HG03064 (cell line): ENCODE measurements at regions not wholly inside any gene's neighbourhood (a gene's known extent, or its start where the extent isn't known, plus 50 kb on each side); places are given as distances from the start of the nearest gene placed in this dataset.

ENCODE experiments used
- ATAC-seq: cut with Tn5 transposase; IDR thresholded peaks from one replicate; pipeline ENCODE4 v1.9.1; 2021; ENCODE audit warnings: low read depth; ENCODE audit not compliant: unreplicated experiment

- no peak for ATAC-seq
Measured at GRCh38 chr21:38965910-38966504, 160.3 kb downstream of the ETS2 start.

DNA sequence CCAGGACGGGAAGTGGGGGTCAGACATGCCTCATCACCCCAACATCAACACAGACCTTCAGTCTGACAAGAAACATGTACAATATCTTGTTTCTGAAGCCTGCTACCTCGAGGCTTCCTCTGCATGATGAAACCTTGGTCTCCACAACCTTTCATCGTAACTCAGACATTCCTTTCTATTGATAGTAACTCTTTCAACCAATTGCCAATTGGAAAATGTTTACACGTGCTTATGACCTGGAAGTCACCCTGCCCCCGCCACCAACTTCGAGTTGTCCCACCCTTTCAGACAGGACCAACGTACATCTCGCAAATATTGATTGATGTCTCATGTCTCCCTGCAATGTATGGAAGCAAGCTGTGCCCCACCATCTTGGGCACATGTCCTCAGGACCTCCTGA, 159.5 kb downstream of the ETS2 start:
- no peak for ATAC-seq

DNA sequence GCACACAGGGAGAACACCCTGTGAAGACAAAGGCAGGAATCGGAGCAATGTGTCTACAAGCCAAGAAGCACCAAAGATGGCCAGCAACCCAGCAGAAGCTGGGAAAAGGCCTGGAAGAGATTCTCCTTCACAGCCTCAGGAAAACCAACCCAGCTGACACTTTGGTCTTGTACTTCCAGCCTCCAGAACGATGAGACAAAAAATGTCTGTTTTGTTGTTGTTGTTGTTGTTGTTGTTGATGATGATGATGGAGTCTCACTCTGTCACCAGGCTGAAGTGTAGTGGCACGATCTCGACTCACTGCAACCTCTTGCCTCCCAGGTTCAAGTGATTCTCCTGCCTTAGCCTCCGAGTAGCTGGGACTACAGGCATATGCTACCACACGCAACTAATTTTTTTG, 157.3 kb downstream of the ETS2 start:
- no peak for ATAC-seq

- ATAC-seq, result no peak
Measured at GRCh38 chr21:38960251-38960650, 154.5 kb downstream of the ETS2 start.

DNA sequence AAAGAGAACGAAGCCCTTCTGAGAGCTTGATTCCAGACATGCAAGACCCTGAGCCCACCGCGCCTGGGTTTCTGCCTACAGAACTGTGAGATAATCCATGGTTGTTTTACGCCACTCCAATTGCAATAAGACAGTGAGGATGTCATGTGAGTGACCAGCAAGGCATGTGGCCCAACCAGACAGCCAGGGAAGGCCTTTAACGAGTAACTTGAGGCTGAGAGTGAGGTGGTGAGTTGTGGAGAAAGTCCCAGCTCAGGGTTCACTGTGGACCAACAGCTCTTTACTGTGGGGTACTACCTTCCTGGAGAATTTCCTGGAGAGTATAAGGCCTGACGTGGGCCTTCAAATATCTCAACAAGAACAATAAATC, 153.9 kb downstream of the ETS2 start:
- no peak for ATAC-seq

- ATAC-seq, result no peak
Measured at GRCh38 chr21:38958940-38959691, 153.4 kb downstream of the ETS2 start.

DNA sequence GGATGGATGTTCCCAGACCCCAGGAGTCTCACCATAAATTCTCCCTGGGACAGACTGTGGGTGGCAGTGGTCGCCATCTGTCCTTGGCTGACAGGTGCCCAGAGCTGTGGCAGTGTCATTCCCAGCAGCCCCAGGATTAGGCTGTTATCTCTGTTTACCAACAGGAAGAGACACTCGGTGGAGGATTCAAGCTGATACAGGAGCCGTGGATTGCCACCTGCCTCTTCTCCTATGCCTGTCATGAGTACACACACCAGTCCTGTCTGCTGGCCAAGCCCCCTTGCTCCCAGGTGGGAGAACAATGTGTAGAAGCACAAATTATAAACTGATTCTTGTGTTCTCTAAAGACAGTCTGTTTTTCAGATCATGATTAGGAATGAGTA, 152.6 kb downstream of the ETS2 start:
- no peak for ATAC-seq

GRCh38 chr21:38957575-38958322, 152.0 kb downstream of the ETS2 start:
- no peak for ATAC-seq

- no peak for ATAC-seq
Measured at GRCh38 chr21:38956856-38957571, 151.3 kb downstream of the ETS2 start.

DNA sequence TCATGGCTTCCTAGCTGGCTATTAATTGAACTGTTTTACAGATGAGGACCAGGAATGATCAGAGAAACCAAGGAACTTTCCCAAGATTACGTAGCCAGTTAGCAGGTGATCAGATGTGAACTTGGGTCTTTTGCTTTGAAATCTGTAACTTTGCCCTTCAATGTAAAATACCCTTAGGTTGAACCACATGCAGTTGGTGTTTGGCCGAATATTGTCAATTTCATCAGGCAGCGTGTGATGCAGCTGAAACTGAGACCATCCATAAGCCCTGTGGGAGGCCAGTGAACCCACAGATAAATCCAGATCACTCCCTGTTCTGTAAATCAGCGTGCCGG, 150.8 kb downstream of the ETS2 start:
- no peak for ATAC-seq

- no peak for ATAC-seq
Measured at GRCh38 chr21:38956007-38956406, 150.3 kb downstream of the ETS2 start.

- no peak for ATAC-seq
Measured at GRCh38 chr21:38955495-38955894, 149.8 kb downstream of the ETS2 start.

- no peak for ATAC-seq
Measured at GRCh38 chr21:38954588-38955004, 148.9 kb downstream of the ETS2 start.

GRCh38 chr21:38953516-38953915, 147.8 kb downstream of the ETS2 start:
- no peak for ATAC-seq

DNA sequence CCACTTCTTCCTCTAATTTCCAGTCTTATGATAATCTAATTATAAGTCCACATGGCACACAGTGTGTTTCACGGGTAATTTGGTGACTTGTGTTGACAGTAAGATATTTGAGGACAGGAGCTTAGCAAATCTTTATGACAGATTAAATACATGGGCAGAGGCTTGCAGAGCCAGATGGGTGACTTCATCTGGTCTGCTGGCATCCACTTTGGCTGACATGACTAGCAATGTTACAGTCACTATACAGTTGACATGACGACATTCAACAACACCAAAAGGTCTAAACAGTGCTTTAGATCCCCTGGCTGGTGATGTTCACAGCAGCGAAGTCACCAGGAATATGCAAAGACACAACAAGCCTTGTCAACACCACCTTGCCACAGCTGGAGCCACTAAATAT, 147.2 kb downstream of the ETS2 start:
- no peak for ATAC-seq

DNA sequence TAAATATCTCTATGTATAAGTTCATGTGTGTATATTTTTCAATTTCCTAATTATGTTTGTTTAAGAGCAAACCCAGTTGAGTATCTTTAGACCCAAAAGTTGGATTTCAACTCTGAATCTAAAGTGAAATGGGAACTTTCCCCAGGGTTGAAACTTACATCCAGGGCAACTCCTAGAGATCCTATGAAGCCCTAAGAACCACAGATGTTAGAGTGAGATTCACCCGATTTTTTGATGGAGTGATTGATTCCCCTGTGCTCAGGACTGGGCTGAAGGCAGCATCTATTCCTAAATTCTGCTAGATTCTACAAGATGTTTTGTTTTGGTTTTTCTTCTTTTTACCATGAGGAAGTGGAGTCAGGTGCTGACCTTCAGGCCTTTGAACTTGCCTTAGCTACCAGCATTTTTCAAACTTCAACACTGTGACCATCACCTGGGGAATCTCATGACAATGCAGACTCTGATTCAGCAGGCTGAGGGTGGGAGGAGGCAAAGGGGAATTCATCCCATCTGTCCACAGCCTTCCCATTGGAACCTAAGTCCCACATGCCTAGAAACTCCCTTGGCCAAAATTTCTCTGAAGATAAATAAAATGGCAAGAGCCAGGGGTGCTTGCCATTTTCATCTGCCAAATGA, 145.5 kb downstream of the ETS2 start:
- no peak for ATAC-seq

DNA sequence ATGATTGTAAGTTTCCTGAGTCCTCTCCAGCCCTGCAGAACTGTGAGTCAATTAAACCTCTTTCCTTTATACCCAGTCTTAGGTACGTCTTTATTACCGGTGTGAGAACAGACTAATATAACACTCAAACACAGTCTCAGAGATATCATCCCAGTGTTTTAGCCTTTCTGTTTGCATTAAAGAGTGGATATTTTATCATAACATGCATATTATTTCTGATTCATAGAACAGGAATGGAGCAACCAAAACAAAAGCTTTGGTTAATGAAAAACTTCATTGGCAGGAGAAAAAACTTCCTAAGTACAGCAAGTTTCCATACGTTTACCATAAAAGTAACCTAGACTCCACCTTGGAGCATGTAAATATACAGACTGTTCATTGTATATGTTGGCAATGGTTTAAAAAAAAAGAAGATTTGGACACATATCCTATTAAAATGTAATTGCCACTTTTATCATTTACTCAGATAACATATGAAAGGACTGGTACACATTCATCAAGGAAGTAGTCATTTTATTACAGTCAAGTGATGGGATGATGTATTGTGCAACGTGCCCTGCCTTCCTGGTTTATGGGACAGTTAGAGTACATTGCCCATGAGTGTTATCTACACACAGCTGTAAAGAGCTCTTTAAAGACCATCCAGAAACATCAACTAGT, 144.8 kb downstream of the ETS2 start:
- no peak for ATAC-seq

- ATAC-seq, result no peak
Measured at GRCh38 chr21:38949070-38949380, 143.3 kb downstream of the ETS2 start.

GRCh38 chr21:38948377-38949069, 142.8 kb downstream of the ETS2 start:
- no peak for ATAC-seq
